GM18909 (cell line): ENCODE measurements at regions not wholly inside any gene's neighbourhood (a gene's known extent, or its start where the extent isn't known, plus 50 kb on each side); places are given as distances from the start of the nearest gene placed in this dataset.

ENCODE experiments used
- ATAC-seq: cut with Tn5 transposase; IDR thresholded peaks from one replicate; pipeline ENCODE4 v1.9.1; 2021; ENCODE audit warnings: mild to moderate bottlenecking; ENCODE audit not compliant: unreplicated experiment, poor library complexity

GRCh38 chr4:152165146-152165545, 370.7 kb downstream of the FBXW7 start:
- ATAC-seq: no peak

GRCh38 chr4:152164561-152164960, 371.3 kb downstream of the FBXW7 start:
- no peak for ATAC-seq

GRCh38 chr4:152162331-152162697, 373.6 kb downstream of the FBXW7 start:
- ATAC-seq: no peak

- no peak for ATAC-seq
Observed at GRCh38 chr4:152161676-152162330, 374.1 kb downstream of the FBXW7 start.

- no peak for ATAC-seq
Observed at GRCh38 chr4:152160225-152160800, 375.6 kb downstream of the FBXW7 start.

GRCh38 chr4:152159773-152160172, 376.1 kb downstream of the FBXW7 start:
- ATAC-seq: no peak

- ATAC-seq: no peak
Observed at GRCh38 chr4:152158225-152158624, 377.7 kb downstream of the FBXW7 start.

- no peak for ATAC-seq
Observed at GRCh38 chr4:152157629-152158028, 378.3 kb downstream of the FBXW7 start.

- no peak for ATAC-seq
Observed at GRCh38 chr4:152156442-152156841, 379.4 kb downstream of the FBXW7 start.

GRCh38 chr4:152155070-152155469, 380.8 kb downstream of the FBXW7 start:
- ATAC-seq: no peak

GRCh38 chr4:152154433-152154832, 381.5 kb downstream of the FBXW7 start:
- no peak for ATAC-seq

GRCh38 chr4:152153476-152154270, 382.2 kb downstream of the FBXW7 start:
- ATAC-seq: no peak

- no peak for ATAC-seq
Observed at GRCh38 chr4:152150214-152150613, 385.7 kb downstream of the FBXW7 start.

GRCh38 chr4:152149745-152150144, 386.1 kb downstream of the FBXW7 start:
- ATAC-seq: no peak

- ATAC-seq: no peak
Observed at GRCh38 chr4:152148057-152148456, 387.2 kb upstream of the GATB start.

GRCh38 chr4:152146244-152146643, 385.4 kb upstream of the GATB start:
- no peak for ATAC-seq

GRCh38 chr4:152143806-152144205, 383.0 kb upstream of the GATB start:
- ATAC-seq: no peak

- no peak for ATAC-seq
Observed at GRCh38 chr4:152138451-152138850, 377.6 kb upstream of the GATB start.

GRCh38 chr4:152132776-152133175, 372.0 kb upstream of the GATB start:
- no peak for ATAC-seq

GRCh38 chr4:152128356-152128755, 367.5 kb upstream of the GATB start:
- ATAC-seq: no peak

GRCh38 chr4:152126238-152126637, 365.4 kb upstream of the GATB start:
- no peak for ATAC-seq
